IPS-18a (cell line): ENCODE measurements at regions not wholly inside any gene's neighbourhood (a gene's known extent, or its start where the extent isn't known, plus 50 kb on each side); places are given as distances from the start of the nearest gene placed in this dataset.

Experiments
- H3K27ac ChIP-seq: one replicate; pipeline ENCODE4 v1.5.1; 2013; ENCODE audit warnings: low read length
- H3K27me3 ChIP-seq: one replicate; pipeline ENCODE4 v1.6.1; 2013; ENCODE audit warnings: mild to moderate bottlenecking, low read length; ENCODE audit not compliant: control insufficient read depth, insufficient read depth
- H3K36me3 ChIP-seq: one replicate; pipeline ENCODE4 v1.6.1; 2013; ENCODE audit warnings: low read depth, low read length; ENCODE audit not compliant: control insufficient read depth
- H3K4me1 ChIP-seq: one replicate; pipeline ENCODE4 v1.6.1; 2013; ENCODE audit warnings: low read depth, low read length; ENCODE audit not compliant: control insufficient read depth
- H3K4me3 ChIP-seq: one replicate; pipeline ENCODE4 v1.5.1; 2013; ENCODE audit warnings: low read length
- H3K9ac ChIP-seq: one replicate; pipeline ENCODE4 v1.6.1; 2013; ENCODE audit warnings: mild to moderate bottlenecking, low read length, moderate library complexity
- H3K9me3 ChIP-seq: one replicate; pipeline ENCODE4 v1.6.1; 2013; ENCODE audit warnings: low read depth, low read length; ENCODE audit not compliant: control insufficient read depth

- Histone ChIP-seq H3K4me3 (no peak overlapping the region), H3K27ac (no peak overlapping the region), H3K4me1 (no peaks in the 10 kb centered on the region), H3K27me3 (no peaks in the 10 kb centered on the region), H3K9me3 (no peaks in the 10 kb centered on the region), H3K9ac (no peak overlapping the region), H3K36me3 (no peaks in the 10 kb centered on the region)
Observed at GRCh38 chr6:2404211-2404929, 159.0 kb upstream of the GMDS start.

GRCh38 chr6:2403546-2403945 is 158.1 kb upstream of the GMDS start:
- H3K36me3 ChIP-seq, result no peaks in the 10 kb centered on the region

GRCh38 chr6:2396846-2397630 is 151.6 kb upstream of the GMDS start:
- no peak overlapping the region for H3K27ac ChIP-seq
- H3K9me3 ChIP-seq, result no peaks in the 10 kb centered on the region
- no peaks in the 10 kb centered on the region for H3K4me1 ChIP-seq
- no peak overlapping the region for H3K9ac ChIP-seq
- H3K27me3 ChIP-seq, result no peaks in the 10 kb centered on the region
- H3K36me3 ChIP-seq, result no peaks in the 10 kb centered on the region
- H3K4me3 ChIP-seq, result no peak overlapping the region

More at GRCh38 chr6:2403546-2403945, 158.1 kb upstream of the GMDS start:
- no peak overlapping the region for H3K9ac ChIP-seq
- H3K4me3 ChIP-seq, result no peak overlapping the region
- no peaks in the 10 kb centered on the region for H3K27me3 ChIP-seq
- H3K27ac ChIP-seq, result no peak overlapping the region
- no peaks in the 10 kb centered on the region for H3K4me1 ChIP-seq
- H3K9me3 ChIP-seq, result no peaks in the 10 kb centered on the region

GRCh38 chr6:2396042-2396657 is 150.7 kb upstream of the GMDS start:
- Histone ChIP-seq H3K4me1 (no peaks in the 10 kb centered on the region), H3K27me3 (no peaks in the 10 kb centered on the region), H3K9ac (no peak overlapping the region), H3K27ac (no peak overlapping the region), H3K9me3 (no peaks in the 10 kb centered on the region), H3K36me3 (no peaks in the 10 kb centered on the region), H3K4me3 (no peak overlapping the region)

- H3K4me1 ChIP-seq, result no peaks in the 10 kb centered on the region
- no peaks in the 10 kb centered on the region for H3K9me3 ChIP-seq
- no peaks in the 10 kb centered on the region for H3K36me3 ChIP-seq
- H3K4me3 ChIP-seq, result no peak overlapping the region
- no peak overlapping the region for H3K9ac ChIP-seq
- H3K27me3 ChIP-seq, result no peaks in the 10 kb centered on the region
- no peak overlapping the region for H3K27ac ChIP-seq
Observed at GRCh38 chr6:2388554-2389324, 143.3 kb upstream of the GMDS start.

GRCh38 chr6:2387445-2387844 is 142.0 kb upstream of the GMDS start:
- Histone ChIP-seq H3K27ac (no peak overlapping the region), H3K4me1 (no peaks in the 10 kb centered on the region), H3K9me3 (no peaks in the 10 kb centered on the region), H3K9ac (no peak overlapping the region), H3K4me3 (no peak overlapping the region), H3K36me3 (no peaks in the 10 kb centered on the region), H3K27me3 (no peaks in the 10 kb centered on the region)

GRCh38 chr6:2385471-2385983 is 140.1 kb upstream of the GMDS start:
- Histone ChIP-seq H3K27me3 (no peaks in the 10 kb centered on the region), H3K4me1 (no peaks in the 10 kb centered on the region), H3K27ac (no peak overlapping the region), H3K4me3 (no peak overlapping the region), H3K9ac (no peak overlapping the region), H3K36me3 (no peaks in the 10 kb centered on the region), H3K9me3 (no peaks in the 10 kb centered on the region)

- Histone ChIP-seq H3K27me3 (no peaks in the 10 kb centered on the region), H3K4me1 (no peaks in the 10 kb centered on the region), H3K27ac (no peak overlapping the region), H3K36me3 (no peaks in the 10 kb centered on the region), H3K4me3 (no peak overlapping the region), H3K9ac (no peak overlapping the region), H3K9me3 (no peaks in the 10 kb centered on the region)
Observed at GRCh38 chr6:2384528-2384927, 139.1 kb upstream of the GMDS start.

DNA sequence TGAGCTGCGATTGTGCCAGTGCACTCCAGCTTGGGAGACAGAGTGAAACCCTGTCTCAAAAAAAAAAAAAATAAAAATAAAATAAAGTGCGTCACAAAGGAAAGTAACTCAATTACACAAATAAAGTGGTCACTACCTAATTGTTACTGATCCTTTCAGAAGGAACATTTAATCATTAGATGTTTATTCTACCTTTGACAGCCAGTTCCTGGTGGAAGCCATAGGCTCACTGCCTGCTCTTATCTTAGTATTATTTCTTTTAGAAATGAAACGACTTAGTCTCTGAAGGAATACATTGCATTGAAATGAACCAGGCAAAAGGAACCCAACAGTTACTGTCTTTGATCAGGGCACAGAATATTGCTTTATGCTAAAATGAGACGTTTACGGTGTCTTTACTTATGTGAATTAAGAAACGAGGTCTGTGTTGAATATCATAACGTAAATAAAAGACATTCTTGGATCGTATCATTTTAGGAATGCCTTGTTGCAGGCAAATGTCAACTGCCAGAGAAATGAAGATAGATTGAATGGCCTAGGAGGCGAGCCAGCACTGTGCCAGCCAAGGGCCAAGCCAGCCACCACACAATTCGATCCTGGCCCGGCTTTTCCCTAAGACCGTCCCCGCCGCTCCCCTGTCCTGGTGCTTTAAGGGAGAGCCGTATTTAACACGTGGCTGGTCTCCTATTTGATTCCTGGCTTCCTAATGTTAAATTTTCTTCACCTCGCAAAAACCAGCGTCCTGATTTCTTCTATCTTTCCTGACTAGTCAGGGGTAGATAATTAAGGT is 136.7 kb upstream of the GMDS start:
- no peaks in the 10 kb centered on the region for H3K36me3 ChIP-seq
- no peak overlapping the region for H3K27ac ChIP-seq
- no peaks in the 10 kb centered on the region for H3K4me1 ChIP-seq
- H3K9ac ChIP-seq, result no peak overlapping the region
- no peaks in the 10 kb centered on the region for H3K27me3 ChIP-seq
- no peak overlapping the region for H3K4me3 ChIP-seq
- no peaks in the 10 kb centered on the region for H3K9me3 ChIP-seq

- no peaks in the 10 kb centered on the region for H3K27me3 ChIP-seq
- no peaks in the 10 kb centered on the region for H3K4me1 ChIP-seq
- no peak overlapping the region for H3K4me3 ChIP-seq
- H3K9me3 ChIP-seq, result no peaks in the 10 kb centered on the region
- H3K27ac ChIP-seq, result no peak overlapping the region
- no peaks in the 10 kb centered on the region for H3K36me3 ChIP-seq
- H3K9ac ChIP-seq, result no peak overlapping the region
Observed at GRCh38 chr6:2378891-2379652, 133.7 kb upstream of the GMDS start.
